ENCODE measurements at regions not wholly inside any gene's neighbourhood (a gene's known extent, or its start where the extent isn't known, plus 50 kb on each side); places are given as distances from the start of the nearest gene placed in this dataset.
A peak's percentile ranks its signal among the peaks of the same experiment; 100 is the strongest.

DNA sequence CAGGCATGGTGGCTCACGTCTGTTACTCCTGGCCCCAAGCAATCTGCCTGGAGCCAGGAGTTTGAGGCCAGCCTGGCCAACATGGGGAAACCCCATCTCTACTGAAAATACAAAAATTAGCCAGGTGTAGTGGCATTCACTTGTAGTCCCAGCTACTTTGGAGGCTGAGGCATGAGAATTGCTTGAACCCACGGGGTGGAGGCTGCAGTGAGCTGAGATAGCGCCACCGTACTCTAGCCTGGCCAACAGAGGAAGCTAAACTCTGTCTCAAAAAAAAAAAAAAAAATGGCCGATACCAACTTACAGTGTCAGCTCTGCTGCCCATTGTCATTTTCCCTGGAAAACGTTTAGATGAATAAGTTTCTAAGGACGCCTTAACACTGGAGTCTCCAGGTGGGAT is 489.9 kb downstream of the TFAP2A start:
- DNase-seq (ENCODE audit: low spot score in 2 of 2) (no peak), ATAC-seq (no peak)
- no peak overlapping the region for H3K27ac Mint-ChIP-seq
- no peaks in the 10 kb centered on the region for H3K36me3 Mint-ChIP-seq
- peaks cover 4 to 12% of the 10 kb centered on the region in 2 donors for H3K9me3 Mint-ChIP-seq

DNA sequence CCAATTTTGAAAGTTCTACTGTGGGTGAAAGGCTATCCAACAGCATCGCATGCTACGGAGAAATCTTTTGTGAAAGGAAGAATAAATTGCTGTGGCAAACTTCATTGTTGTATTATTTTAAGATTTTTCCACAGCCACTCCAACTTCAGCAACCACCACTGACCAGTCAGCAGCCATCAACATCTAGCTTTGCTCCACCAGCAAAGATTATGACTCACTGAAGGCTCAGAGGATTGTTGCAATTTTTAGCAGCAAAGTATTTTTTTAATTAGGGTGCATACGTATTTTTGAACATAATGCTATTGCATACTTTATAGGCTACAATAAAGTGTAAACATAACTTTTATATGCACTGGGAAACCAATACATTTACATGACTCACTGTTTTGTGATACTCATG is 493.5 kb downstream of the TFAP2A start:
- Mint-ChIP-seq H3K9me3 (peaks cover 11 to 19% of the 10 kb centered on the region in 2 donors), H3K36me3 (no peaks in the 10 kb centered on the region), H3K27ac (no peak overlapping the region)
- ATAC-seq (no peak), DNase-seq (ENCODE audit: low spot score in 2 of 2) (no peak)

DNA sequence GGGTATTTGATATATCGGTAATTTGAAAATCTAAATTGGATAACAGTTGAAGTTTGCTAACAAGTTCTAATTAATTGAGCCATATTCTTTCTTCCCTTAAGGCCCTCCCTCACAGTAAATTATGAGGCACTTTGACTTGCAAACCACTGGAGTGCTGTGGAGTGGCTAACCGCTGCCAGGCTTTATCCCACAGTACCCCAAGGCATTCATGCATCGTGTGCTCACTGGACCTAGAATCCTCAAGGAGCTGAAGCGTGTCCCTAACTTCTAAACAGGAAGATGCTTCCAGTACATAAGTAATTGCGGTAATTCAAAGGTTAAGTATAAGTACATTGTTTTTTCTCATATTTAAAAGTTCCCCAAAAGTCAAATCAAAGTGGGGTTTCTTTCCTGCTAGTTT is 499.9 kb downstream of the TFAP2A start:
- peaks cover 8 to 12% of the 10 kb centered on the region in 2 donors for H3K9me3 Mint-ChIP-seq
- DNase-seq (ENCODE audit: low spot score in 2 of 2) (no peak), ATAC-seq (no peak)
- no peak overlapping the region for H3K27ac Mint-ChIP-seq
- no peaks in the 10 kb centered on the region for H3K36me3 Mint-ChIP-seq

DNA sequence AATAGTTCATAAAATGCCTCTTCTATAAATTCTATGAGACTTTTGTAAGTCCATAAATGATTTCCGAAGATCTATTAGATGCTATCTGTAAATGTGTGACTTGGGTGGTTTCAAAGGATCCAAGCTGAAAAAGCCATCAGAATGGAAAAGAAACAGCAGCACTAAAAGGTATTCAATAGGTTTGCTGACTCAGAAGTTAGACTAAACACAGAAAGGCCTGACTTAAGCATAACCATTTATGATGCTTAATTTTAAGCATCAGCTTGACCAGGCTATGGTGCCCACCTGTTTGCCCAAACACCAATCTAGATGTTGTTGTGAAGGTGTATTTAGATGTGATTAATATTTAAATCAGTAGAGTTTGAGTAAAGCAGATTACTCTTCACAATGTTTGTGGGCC is 513.5 kb downstream of the TFAP2A start:
- no peak for DNase-seq (ENCODE audit: low spot score in 2 of 2)
- no peaks in the 10 kb centered on the region for H3K36me3 Mint-ChIP-seq
- H3K9me3 Mint-ChIP-seq = peaks cover 0 to 7% of the 10 kb centered on the region in 2 donors
- no peak overlapping the region for H3K27ac Mint-ChIP-seq
- ATAC-seq = no peak

DNA sequence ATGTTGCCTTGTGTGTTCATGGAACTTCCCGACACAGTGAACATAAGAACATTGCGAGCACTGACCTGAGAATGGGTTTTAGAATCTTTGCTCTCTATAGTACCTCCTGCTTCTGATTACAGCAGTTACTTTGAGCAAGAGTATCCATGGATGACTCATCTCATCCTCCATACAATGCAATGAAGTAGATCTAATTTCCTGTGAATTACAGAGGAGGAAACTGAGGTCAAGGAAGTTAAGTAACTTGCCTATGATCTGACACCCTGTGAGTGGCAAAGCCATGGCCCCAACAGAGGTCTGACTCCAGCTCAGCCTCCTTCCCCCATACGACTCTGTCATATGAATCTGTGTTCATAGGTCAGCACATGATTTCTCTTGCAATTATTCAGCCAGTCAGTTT is 518.1 kb downstream of the TFAP2A start:
- ATAC-seq (no peak), DNase-seq (ENCODE audit: low spot score in 2 of 2) (no peak)

DNA sequence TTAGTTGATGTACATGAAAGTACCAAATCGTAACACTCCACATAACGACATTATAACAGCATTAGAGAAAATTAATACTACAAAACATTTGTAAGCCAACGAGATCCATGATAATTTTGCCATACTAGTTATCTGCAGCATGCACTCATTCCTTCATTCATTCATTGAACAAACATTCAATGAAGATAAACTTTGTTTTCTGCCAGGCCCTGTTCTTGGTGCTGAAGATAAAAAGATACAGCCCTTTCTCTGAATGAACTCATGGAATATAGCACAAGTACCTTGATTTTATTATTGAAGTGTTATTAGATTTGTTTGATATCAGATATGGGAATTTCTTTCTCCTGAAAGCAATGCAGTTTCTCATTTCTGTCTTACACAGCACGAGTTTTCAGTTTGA is 524.0 kb downstream of the TFAP2A start:
- Mint-ChIP-seq H3K9me3 (peaks cover 4 to 12% of the 10 kb centered on the region in 2 donors), H3K27ac (no peak overlapping the region), H3K36me3 (no peaks in the 10 kb centered on the region)
- ATAC-seq (no peak), DNase-seq (ENCODE audit: low spot score in 2 of 2) (no peak)

More for the DNA sequence above, 518.1 kb downstream of the TFAP2A start:
- Mint-ChIP-seq H3K36me3 (no peaks in the 10 kb centered on the region), H3K9me3 (peaks cover 8% of the 10 kb centered on the region in 2 donors), H3K27ac (no peak overlapping the region)

DNA sequence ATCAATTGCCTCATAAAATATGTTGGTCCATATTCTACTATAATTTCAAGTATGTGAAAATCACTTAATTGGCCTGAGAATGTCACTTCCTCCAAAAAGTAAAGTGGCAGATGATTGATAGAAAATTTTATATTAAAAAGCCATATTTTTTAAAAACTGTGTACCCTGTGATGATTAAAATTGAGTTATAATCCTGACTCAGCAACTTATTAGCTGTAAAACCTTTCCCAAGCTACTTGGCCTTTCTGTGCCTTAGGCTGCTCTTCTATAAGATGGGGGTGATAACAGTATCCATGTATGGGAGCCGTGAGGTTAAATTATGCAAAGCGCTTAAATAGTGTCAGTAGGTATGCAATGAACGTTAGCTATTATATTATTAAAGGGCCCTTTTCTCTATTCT is 524.4 kb downstream of the TFAP2A start:
- no peak for ATAC-seq
- Mint-ChIP-seq H3K9me3 (peaks cover 4 to 8% of the 10 kb centered on the region in 2 donors), H3K27ac (no peak overlapping the region), H3K36me3 (no peaks in the 10 kb centered on the region)
- no peak for DNase-seq (ENCODE audit: low spot score in 2 of 2)

DNA sequence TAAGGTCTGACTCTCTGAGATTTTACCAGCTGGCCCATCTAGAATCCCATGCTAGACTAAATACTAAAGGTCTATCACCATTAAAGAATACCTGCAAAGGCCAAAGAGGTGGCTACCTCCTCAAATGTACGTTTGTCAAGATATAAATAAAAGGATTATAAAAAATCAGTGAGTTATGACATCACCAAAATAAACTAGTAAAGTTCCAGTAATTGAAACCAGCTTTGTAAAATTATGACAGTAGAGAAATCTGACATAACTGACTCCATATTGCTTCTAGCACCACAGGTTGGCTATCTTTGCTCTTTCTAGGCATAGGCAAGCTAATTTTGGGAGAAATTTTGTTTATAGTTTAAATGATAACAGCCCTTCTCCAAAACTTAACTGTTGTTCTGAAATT is 536.3 kb downstream of the TFAP2A start:
- Mint-ChIP-seq H3K36me3 (no peaks in the 10 kb centered on the region), H3K9me3 (peaks cover 13 to 14% of the 10 kb centered on the region in 2 donors), H3K27ac (no peak overlapping the region)
- ATAC-seq (no peak), DNase-seq (ENCODE audit: low spot score in 2 of 2) (no peak)

DNA sequence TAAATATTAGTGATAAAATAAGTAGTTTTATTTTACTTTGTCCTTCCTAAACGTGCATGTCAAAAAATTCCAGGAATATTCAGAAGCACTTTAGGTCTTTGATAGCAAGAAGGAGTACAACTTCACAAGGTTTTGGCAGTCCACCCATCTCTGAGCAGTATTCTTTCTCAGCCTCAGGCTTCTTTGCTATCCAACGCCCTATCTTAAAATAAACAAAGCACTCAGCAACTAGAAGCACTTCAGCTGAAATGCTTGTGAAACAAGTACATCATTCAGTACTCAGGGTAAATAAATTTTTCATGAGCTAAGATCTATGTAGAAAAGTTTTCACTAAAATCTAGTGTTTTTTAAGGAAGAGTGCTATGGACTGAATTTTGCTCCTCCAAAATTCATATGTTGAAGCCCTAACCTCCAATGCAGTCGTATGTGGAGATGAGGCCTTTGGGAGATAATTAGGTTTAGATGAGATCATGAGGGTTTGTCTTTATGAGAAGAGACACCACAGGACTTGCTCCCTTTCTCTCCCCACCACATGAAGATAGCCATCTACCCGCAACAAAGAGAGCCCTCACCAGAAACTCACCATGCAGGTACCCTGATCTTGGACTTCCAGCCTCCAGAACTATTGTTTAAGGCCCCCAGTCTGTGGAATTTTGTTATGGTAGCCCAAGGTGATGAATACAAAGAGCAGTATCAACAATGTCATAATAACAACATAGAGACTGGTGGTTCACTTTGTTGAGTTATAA is 539.1 kb downstream of the TFAP2A start:
- Mint-ChIP-seq H3K27ac (no peak overlapping the region), H3K36me3 (no peaks in the 10 kb centered on the region)
- no peak for ATAC-seq

DNA sequence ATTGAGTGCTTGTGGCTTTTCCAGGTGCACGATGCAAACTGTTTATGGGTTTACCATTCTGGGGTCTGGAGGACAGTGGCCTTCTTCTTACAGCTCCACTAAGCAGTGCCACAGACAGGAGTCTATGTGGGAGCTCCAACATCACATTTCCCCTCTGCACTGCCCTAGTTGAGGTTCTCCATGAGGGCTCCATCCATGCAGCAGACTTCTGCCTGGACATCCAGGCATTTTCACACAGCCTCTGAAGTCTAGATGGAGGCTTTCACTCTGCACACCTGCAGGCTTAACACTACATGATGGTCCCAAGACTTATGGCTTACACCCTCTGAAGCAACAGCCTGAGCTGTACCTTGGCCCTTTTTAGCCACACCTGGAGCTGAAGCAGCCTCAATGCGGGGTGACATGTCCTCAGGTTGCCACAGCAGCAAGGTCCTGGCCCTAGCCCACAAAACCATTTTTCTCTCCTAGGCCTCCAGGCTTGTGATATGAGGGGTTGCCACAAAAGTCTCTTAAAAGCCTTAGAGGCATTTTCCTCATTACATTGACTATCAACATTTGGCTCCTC is 552.2 kb downstream of the TFAP2A start:
- Mint-ChIP-seq H3K9me3 (peaks cover 30 to 37% of the 10 kb centered on the region in 2 donors), H3K27ac (no peak overlapping the region), H3K36me3 (peaks cover 12 to 16% of the 10 kb centered on the region in 2 donors)
- DNase-seq (ENCODE audit: low spot score in 2 of 2) (no peak), ATAC-seq (no peak)

More for the DNA sequence above, 539.1 kb downstream of the TFAP2A start:
- no peak for DNase-seq (ENCODE audit: low spot score in 2 of 2)
- H3K9me3 Mint-ChIP-seq = peaks cover 11 to 14% of the 10 kb centered on the region in 2 donors

DNA sequence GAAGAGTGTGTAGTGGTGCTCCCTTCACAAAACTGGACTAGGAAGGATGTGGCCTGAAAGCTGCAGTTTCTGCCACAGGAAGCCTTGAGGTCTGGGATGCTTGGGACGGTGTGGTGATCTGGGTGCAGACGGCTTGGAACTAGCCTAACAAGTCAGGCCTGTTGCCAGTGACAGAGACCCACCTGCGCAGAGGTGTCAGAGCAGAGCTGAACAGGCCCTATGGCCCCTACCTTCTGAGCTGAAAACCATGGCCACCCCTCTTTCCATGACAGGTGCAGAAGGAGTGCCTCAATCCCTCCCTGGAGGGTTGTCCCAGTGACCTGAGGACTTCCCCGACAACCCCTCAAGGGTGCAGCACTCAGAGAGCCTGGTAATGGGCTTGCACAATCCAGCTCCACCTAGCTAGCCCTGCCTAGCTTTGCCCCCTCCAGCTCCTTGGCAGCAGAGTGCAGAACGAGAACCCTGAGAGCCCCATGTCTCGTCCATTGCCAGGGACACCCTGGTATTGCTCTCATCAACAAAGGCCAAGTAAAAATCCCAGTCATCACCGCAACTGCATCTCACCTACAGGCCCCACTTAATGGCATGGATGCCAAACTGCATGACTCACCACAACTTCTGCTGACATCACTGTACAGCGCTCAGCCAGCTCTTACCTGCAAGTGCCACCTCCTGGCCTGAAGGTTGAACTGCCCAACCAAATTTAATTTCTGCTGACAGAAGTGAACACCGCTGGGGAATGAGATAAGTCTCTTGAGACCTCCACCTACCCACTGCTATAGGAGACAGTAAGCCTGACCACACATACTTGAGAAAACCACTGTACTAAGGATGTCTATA is 563.1 kb downstream of the TFAP2A start:
- ATAC-seq (no peak), DNase-seq (ENCODE audit: low spot score in 2 of 2) (no peak)
- Mint-ChIP-seq H3K9me3 (peaks cover 39 to 44% of the 10 kb centered on the region in 2 donors), H3K27ac (no peak overlapping the region), H3K36me3 (peaks cover 16 to 25% of the 10 kb centered on the region in 2 donors)

DNA sequence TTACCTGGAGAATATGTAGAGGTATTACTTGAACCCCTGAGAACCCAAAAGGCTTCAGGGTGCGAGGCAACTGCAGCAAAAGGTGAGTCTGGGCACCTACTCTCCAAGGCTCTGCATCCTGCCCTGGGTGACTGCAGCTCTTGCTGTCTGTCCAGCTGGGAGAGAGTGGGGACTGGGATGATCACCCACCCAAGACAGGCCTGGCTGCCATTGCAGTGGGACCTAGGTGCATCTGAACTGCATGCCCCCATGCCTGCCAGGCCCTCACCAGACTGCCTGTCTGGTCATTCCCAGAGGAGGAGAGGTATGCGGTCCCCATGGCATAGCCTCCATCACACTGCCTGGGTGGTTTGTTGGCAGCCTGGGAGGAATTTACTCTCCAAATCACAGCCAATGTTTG is 563.9 kb downstream of the TFAP2A start:
- no peak for DNase-seq (ENCODE audit: low spot score in 2 of 2)
- Mint-ChIP-seq H3K27ac (no peak overlapping the region), H3K36me3 (peaks cover 16 to 25% of the 10 kb centered on the region in 2 donors), H3K9me3 (peaks cover 42 to 47% of the 10 kb centered on the region in 2 donors)
- ATAC-seq = no peak

DNA sequence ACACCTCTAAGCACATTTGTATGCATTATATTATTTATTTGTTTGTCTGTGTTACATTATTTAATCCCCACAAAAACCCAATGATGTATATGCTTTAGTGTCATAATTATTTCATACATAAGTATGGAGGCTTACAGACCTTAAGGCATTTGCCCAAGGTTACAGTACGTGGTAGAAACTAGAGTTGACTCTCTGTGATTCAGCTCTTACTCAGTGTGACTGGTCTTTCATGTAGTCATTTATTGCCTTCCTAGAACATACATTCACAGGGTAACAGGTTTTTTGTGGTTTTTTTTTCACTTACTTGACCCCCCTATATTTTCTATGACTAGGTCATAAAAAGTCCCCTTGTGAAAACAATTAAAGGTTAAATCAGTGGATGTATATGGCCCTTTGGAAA is 566.8 kb downstream of the TFAP2A start:
- Mint-ChIP-seq H3K9me3 (peaks cover 32 to 34% of the 10 kb centered on the region in 2 donors), H3K27ac (no peak overlapping the region), H3K36me3 (peaks cover 16 to 21% of the 10 kb centered on the region in 2 donors)
- ATAC-seq (peak; percentile 34 to 88), DNase-seq (ENCODE audit: low spot score in 2 of 2) (no peak)

DNA sequence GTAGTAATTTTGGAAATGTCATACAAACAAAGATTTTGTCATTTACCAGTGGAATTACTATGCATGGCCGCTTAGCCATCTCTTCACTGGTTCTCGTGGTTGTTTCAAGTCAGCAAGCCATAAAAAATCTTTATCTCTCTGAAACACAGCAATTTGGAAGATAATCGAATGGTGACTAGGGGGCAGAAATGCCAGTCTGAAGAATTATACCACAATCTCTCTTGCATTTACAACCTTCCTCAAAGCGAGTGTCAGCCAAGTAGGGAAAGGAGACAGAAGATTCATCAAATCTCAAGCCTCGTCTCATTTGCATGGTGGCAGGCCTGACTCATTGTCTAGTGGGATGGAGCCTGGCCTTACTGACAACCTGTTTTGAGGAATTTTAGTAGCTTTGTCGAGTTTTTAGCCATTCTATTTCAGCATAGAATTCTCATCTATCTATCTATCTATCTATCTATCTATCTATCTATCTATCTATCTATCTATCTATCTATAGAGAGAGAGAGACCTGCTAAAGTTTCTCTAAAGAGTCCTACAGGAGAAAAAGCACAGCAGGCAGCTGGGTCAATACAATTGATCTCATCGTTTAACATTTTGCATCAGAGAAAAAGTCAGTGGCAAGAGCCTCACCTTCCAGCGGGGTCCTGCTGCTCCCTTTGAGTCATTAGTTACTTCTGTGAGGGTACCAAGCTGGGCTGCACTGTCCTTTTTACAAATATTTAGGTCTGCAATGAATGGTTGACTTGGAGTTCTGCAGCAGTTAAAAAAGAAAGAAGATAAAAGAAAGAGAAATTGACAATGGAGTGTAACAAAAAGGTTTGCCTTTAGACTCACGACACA is 572.8 kb downstream of the TFAP2A start:
- peaks cover 17 to 21% of the 10 kb centered on the region in 2 donors for H3K9me3 Mint-ChIP-seq
- H3K27ac Mint-ChIP-seq = no peak overlapping the region
- DNase-seq (ENCODE audit: low spot score in 2 of 2) (no peak), ATAC-seq (no peak)
- H3K36me3 Mint-ChIP-seq = peaks cover 2 to 3% of the 10 kb centered on the region in 2 donors

DNA sequence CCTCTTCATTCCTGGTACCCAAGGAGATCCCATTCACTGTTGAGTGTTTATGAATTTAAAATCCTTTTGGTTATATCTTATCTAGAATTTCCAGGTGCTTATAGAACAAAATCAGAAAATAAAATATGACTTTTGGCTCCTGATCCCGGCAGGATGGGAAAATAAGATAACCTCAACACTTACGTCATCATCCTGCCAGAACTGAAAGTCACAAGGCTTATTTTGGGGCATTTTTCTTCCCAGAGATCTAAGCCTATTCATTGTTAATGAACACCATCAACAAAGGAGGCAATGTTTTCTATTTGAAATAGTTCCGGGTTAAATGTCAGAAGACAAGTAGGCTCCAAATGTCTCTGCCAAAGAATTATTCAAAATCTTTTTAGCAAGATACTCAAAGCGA is 580.6 kb downstream of the TFAP2A start:
- Mint-ChIP-seq H3K27ac (no peak overlapping the region), H3K36me3 (peaks cover 0 to 5% of the 10 kb centered on the region in 2 donors), H3K9me3 (peaks cover 7 to 11% of the 10 kb centered on the region in 2 donors)
- no peak for DNase-seq (ENCODE audit: low spot score in 2 of 2)
- no peak for ATAC-seq

DNA sequence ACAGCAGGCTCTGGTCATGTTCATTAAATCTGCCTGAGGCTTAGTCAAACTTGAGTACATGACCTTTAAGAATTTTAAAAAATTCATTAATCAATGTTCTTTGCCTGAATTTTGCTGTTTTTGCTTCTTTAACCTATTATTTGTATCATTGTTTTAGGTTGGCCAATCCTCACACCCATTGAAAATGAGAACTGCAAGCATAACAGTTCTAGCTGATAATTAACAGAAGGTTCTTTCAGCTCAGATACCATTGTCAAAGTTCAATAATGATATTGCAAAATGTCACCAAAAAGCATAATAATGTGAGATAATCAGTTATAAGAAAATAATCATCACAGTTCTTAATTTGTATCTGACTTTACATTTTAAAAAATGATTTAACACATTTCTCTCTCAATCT is 583.1 kb downstream of the TFAP2A start:
- H3K9me3 Mint-ChIP-seq = peaks cover 3 to 6% of the 10 kb centered on the region in 2 donors
- H3K36me3 Mint-ChIP-seq = peaks cover 0 to 5% of the 10 kb centered on the region in 2 donors
- ATAC-seq (no peak), DNase-seq (ENCODE audit: low spot score in 2 of 2) (no peak)
- H3K27ac Mint-ChIP-seq = no peak overlapping the region

Measured in activated naive CD4-positive, alpha-beta T cell treated with anti-CD3 and anti-CD28 coated beads, Interleukin-2, amount 50 U/mL, for 72 hours (primary cell).